ENCODE measurements at regions not wholly inside any gene's neighbourhood (a gene's known extent, or its start where the extent isn't known, plus 50 kb on each side); places are given as distances from the start of the nearest gene placed in this dataset.

GRCh38 chr5:37906416-37906815, 66.6 kb upstream of the GDNF start:
- no peak for DNase-seq

DNA sequence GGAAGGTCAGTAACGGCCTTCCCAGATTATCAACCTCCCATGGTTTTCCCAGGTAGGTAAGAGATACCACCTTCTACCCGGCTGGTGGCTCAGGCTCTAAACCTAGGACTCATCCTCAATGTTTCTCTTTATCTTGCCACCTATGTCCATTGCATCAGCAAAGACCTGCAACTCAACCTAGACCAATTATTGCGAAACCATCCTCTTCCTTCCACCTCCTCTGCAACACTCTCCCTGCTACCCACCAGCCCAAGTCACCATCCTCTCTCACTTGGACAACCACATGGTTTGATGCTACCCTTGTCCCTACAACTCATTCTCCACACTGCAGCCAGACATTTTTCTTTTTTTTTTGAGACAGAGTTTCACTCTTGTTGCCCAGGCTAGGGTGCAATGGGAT, 65.4 kb upstream of the GDNF start:
- no peak for DNase-seq

- no peak for DNase-seq
Observed at GRCh38 chr5:37902323-37902722, 62.5 kb upstream of the GDNF start.

GRCh38 chr5:37900692-37901091, 60.9 kb upstream of the GDNF start:
- DNase-seq: peak; percentile 40

- DNase-seq: no peak
Observed at GRCh38 chr5:37899037-37899436, 59.2 kb upstream of the GDNF start.

- DNase-seq: no peak
Observed at GRCh38 chr5:37896159-37896558, 56.3 kb upstream of the GDNF start.

DNA sequence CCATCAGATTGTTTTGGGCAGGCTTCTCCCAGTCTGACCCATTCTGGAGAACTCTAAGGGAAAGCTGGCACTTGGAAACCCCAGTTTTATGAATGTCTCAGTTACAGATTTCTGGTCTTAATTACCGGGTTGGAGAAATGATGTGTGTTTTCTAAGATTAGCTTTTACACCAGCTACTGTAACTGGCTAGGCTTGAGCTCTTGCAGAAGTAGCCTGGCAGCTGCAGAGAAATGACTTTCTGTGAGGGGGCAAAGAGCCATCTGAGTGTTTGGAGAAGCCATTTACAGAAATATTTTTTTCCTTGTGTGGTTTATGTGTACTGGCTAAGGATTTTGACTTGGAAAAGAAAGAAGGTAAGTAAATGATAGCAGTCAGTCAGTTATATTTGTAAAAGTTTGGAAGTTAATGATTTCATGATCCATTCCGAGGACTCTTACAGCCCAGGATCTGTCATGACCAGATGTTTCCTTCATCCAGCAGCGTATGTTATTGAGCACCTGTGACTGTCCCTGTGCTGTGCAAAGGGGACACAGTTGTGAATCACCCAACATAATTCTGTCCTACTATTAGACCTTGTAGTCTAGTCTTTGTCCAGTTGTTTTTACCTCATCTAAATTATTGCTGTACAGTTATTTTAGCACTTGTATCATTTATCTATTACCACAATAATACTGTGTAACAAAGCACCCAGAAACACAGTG, 53.7 kb upstream of the GDNF start:
- no peak for DNase-seq

GRCh38 chr5:37892586-37892985, 52.7 kb upstream of the GDNF start:
- DNase-seq: no peak

- no peak for DNase-seq
Observed at GRCh38 chr5:37891832-37892231, 52.0 kb upstream of the GDNF start.

DNA sequence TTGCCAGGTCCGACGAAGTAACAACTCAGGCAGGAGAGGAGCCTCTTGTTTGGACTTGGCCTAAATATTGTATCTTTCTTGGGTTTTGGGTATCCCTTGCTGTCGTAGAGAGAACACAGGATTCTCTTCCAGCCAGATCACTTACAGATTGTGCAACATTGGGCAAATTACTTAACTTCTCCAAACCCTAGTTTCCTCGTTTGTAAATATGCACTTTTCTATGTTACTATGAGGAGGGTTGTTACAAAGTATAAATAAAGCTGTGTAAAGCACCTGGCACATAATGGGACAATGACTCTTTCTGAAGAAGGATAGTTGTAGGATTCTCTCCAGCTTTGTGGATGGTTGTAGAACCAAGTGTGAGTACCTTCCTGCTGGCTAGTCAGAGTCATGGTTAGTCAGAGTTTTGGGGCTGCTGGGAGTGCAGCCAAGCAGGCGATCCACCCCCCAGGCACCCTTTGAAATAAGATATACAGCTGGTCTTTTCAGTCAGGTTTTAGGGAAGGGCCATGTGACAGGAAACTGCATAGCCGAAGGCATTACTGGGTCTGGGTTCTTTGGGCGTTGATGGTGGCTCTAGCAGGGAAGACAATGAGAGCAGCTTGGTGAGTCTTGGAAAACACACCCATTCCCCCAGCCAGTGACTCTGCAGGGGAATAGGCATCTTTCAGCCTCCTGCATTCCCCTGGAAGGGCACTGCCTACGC, 49.9 kb upstream of the GDNF start:
- peak; percentile 89 for DNase-seq

Measured in fibroblast of skin of abdomen (primary cell).